GM19043 (cell line): ENCODE measurements at regions not wholly inside any gene's neighbourhood (a gene's known extent, or its start where the extent isn't known, plus 50 kb on each side); places are given as distances from the start of the nearest gene placed in this dataset.
"Not testable (repeated sequence)": the region's sequence is repeated elsewhere in the genome, so short reads cannot be mapped to it uniquely, and the experiment has no call there.

Experiments used
- ATAC-seq: cut with Tn5 transposase; IDR thresholded peaks from one replicate; pipeline ENCODE4 v1.9.1; 2021; ENCODE audit warnings: low read depth; ENCODE audit not compliant: unreplicated experiment

DNA sequence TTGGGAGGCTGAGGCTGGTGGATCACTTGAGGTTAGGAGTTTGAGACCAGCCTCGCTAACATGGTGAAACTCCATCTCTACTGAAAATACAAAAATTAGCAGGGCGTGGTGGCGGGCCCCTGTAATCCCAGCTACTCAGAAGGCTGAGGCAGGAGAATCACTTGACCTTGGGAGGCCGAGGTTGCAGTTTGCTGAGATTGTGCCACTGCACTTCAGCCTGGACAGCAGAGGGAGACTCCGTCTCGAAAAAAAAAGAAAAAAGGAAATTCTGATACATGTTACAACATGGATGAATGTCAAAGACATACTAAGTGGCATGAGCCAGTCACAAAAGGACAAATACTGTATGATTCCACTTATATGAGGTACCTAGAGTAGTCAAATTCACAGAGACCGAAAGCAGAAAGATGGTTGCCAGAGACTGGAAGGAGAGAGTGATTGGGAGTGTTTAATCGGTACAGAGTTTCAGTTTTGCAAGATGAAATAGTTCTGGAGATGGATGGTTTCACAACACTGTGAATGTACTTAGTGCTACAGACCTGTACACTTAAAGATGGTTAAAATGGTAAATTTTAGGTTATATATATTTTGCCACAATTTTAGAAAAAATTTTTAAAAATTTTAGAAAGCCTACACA, 92.3 kb downstream of the BLID start:
- ATAC-seq = no peak

DNA sequence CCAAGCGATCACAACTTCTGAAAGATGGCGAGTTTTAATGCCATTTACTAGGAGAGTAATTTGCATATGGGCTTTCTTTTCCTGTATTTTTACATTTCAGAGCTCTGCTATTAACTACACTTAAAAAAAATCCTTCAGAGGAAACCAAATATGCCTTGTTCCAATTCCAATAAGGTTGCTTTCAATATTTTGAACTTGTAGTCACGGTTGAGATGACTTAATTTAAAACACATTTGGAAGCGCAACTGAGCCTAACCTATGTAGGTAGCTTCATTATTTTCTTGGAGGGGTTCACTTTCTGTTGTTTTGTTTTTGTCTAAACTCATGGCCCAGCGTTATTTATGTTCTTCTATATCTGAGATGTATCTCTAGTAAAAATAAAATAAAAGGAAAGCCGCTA, 93.4 kb downstream of the BLID start:
- ATAC-seq = no peak

DNA sequence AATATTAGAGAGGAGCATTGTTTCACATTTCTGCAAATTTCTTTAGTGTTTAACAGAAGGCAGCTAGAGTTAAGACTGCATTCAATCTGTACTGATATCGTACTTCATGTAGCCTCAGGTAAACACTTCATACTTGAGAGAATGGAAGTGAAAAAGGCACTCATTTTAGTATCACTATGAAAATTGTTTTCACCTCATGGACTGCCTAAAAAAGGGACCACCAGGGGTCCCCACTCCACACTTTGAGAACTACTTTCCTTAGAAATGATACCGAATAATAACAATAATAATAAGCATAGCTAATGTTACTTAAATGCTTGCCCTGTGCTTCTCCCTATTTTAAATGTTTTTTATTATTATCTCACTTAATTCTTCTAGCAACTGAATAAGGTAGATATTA, 95.1 kb downstream of the BLID start:
- ATAC-seq = no peak

DNA sequence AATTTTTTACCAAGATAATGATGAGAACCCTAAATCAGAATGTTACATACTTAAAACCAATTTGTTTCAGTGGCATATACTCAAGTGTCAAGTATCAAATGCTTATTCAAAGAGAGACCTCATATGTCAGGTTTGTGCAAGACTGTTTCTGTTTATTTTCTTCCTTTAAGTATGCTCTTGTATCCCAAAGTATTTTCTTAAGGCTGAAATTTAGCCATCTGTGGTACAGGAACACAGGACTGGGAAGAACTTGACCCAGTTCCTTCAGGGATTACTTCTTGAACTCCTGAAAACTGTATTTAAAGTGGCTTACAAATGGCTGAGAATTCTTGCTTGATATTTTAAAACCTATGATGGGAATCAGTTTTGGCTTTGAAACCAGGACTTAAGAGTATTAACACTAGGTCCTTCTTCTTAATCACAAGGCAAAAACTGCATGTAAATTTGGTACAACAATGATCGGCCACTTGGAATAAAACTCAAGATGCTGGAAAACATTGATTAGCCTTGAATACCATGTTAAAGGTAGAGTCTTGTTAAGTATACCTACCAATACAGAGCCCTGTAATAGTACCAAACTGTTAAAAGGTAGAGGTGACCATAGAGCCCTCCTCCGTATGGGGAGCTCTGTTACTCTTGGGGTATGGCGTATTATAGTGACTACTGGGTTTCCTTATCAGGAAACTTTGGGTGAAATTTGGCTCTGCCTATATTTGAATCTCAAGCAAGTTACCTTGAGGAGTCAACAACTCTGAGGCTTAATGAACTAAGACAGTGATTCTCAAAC, 95.9 kb downstream of the BLID start:
- ATAC-seq = no peak

DNA sequence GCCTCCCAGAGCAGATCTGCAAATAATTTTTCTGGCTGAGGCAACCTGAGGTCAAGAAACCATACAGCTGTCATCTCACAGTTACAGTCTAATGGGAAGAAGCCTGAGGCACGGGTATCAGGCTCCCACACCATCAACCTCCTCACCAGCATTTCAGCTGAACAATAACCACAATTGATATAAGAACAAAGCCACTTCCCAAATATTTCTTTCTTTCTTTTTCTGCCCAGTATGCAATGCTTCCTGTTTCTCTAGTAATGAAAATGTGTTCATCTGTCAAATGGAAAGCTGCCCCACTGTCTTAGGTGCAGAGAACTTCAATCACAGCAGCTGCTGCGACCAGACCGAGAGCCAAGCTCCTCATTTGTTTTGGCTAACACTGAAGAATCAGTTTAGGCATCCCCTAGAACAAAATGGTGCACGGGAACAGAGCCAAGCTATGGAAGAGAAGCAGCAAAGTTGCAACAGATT, 108.4 kb downstream of the BLID start:
- no peak for ATAC-seq

DNA sequence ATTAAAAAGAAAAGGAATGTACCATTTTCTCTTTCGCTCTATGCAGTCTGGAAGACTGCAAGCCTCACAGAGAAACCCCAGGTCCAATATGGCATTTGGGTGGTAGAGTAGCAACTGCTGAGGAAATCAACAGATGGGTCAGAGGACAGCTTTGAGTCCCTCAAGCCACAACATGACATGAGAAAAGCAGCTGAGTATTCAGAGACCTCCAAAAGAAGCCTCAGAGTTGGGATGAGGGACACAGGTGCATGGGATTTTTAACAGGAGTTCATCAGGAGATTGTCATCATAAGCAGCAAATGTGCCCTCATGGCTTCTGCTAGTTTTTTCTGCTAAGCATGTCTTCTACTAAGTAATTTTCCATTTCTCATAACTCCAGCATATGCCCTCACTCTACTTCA, 111.6 kb downstream of the BLID start:
- ATAC-seq = no peak

DNA sequence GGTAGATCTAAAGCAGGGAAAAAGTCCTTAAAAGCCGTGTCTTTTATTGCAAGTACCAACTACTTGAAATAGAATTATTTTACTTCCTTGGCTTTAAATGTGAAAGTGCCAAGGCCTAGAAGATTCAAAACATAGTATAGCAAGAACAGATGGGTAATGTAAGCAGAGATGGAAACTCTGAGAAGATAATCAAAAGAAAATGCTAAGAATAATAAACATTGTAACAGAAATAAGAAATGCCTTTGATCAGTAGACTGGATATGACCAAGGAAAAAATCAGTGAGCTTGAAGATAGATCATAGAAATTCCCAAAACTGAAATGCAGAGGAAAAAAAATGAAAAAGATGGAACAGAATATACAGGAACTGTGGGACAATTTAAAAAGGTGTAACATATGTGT, 113.1 kb downstream of the BLID start:
- ATAC-seq = no peak

DNA sequence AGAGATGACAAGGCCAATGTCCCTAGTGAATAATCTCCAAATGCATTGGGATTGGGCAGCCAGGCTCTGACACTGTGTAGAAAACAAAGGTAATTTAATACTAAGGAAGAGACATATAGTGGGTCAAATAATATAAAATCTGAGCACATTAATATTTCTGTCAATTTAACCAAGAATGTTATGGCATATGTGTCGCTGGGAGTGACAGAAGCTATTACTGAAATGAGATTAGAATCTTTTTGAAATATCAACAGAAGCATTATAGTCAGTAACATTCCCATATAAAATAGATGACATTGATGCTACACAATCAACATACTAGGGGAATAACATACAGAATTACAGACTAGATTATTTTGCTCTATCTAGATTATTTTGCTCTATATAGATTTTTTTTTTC, 114.0 kb downstream of the BLID start:
- ATAC-seq = no peak

DNA sequence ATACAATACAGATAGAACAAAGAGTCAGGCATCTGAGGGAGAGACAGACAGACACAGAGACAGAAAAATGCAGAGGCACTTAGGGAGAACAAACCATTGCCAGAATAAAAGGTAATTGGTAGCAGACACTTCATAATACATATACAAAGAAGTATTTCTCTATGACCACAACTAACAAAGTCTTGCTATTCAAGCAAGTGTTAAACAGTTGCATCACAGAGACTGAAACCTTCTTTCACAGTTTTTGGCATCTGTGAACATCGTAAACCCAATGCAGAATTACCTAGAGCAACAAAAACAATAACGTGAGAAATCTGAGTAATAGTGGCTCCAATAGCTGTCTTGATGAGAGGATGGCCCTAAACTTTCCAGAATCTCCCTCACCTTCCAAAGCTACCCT, 116.4 kb downstream of the BLID start:
- ATAC-seq = no peak

DNA sequence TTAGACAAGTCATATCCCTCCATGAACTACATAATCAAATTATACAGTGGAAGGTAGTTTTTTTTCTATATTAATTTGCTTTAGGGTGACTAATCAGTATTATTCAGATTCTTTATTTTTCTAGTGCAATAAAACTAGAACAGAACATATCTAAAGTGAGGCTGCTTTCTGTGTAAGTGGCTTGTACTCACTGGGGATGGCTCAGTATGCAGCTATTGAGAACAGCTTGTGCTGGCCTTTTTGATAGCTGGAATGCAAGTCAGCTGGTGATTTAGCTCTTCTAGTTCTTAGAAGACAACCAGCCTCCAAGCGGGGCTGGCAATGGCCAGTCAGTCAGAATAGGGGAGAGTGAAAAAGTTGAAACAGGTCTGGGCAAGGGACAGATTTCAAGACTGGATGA, 119.4 kb downstream of the BLID start:
- no peak for ATAC-seq

DNA sequence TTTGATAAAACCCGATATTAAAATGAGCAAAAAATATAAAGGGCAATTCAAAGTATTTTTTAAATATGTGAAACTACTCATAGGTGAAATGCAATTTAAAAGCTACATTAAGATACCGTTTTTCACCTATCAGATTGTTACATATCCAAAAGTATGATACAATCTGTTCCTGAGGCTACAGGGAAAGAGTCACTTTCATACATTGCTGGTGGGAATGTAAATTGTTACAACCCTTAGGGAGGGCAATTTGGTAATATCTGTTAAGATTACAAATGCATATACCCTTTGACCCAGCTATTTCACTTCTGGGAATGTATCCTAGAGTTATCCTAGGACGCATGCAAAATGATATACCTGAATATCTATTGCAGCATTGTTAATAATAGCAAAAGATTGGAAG, 132.1 kb downstream of the BLID start:
- ATAC-seq = no peak

DNA sequence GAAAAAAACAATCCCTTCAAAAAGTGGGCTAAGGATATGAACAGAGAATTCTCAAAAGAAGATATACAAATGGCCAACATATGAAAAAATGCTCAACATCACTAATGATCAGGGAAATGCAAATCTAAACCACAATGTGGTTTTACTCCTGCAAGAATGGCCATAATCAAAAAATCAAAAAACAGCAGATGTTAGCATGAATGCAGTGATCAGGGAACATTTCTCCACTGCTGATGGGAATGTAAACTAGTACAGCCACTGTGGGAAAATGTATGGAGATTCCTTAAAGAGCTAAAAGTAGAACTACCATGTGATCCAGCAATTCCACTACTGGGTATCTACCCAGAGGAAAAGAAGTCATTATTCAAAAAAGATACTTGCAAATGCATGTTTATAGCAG, 138.1 kb downstream of the BLID start:
- ATAC-seq = not testable (repeated sequence)

DNA sequence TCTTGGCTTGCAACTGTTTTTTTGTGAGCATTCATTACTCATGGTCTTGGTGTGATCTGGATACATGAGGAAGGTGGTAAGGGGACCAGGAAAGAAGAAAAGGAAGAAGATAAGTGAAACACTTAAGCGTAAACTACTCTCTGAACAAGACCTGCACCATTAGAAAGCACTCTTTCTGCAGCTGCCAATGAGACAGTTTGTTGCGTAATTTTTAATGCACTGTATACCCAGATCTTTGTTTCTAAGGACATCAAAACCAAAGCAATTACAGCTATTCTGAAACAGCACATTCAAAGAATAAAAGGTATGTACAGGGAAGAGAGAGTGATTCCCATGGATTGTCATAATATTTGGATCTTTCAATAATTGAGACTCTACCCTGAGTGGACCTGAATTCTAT, 147.4 kb downstream of the BLID start:
- ATAC-seq = no peak

DNA sequence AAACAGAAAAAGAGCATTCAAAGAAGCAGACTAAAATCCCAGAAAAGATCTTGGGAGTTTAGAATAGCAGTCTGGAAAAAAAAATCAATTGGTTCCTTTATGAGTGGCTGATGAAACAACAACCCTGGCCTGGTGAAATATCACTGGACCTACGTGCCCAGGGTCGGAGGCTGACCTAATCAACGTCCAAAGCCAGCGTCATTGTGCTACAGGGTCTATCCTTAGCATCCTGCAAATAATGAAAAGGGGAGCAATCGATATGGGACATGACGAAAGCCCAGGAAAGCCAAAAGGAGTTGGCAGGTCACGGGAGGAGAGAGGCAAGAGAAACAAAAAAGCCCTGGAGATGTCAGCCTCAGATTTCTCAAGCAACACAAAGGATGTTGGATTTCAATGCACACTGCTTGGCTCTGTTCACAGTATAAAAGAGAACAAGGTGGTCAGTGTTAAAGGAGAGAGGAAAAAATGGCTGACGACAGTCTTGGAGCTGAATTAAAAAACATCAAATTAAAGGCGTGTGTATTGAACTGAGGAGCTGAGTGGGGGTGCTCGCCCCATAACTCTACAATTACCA, 148.8 kb downstream of the BLID start:
- no peak for ATAC-seq

DNA sequence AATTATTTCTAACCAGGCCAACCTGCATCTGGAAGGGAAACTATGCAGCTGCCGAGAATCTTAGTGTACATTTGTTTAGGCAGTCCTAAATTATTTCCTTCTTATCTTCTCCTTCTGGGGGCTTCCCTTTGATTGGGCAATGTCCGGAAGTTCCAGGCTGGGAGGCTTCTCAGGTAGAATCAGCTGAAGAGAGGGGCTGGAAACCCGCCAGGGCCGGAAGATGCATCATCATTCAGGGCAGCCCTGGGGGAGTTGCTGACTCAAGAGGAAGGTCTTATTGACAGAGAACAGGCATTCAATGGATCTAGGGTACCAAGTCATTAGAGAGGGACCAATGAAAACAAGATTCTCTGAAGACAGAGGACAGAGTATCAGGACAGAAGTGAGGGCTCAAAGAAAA, 150.7 kb downstream of the BLID start:
- ATAC-seq = no peak

DNA sequence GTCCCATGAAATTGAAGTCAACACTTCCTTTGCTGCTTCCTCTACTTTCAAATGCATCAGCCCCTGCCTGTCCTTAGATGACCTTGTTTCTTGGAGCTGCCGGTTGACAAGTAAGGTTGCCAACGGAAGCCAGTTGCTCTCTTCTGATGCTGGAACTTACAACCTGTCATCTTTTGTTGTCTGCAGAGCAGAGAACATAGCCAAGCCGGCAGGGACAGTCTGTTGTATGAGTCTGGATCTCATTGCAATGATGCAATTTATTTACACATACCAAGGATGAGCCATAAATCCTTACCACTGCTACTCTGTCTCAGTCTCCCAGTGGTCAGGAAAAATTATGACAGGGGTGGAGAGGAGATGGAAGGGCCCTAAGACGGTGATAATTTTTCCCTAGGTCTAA, 151.4 kb downstream of the BLID start:
- no peak for ATAC-seq

DNA sequence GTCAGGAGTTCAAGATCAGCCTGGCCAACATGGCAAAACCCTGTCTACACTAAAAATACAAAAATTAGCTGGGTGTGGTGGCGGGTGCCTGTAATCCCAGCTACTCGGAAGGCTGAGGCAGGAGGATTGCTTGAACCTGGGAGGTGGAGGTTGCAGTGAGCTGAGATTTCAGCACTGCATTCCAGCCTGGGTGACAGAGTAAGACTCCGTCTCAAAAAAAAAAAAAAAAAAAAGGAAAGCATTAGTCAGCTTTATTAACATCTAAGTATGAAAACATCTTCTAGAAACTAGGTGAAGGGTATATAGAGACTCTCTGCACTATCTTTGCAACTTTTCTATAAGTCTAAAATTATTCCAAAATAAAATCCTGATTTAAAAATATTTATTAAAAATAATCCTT, 152.2 kb downstream of the BLID start:
- ATAC-seq = not testable (repeated sequence)

DNA sequence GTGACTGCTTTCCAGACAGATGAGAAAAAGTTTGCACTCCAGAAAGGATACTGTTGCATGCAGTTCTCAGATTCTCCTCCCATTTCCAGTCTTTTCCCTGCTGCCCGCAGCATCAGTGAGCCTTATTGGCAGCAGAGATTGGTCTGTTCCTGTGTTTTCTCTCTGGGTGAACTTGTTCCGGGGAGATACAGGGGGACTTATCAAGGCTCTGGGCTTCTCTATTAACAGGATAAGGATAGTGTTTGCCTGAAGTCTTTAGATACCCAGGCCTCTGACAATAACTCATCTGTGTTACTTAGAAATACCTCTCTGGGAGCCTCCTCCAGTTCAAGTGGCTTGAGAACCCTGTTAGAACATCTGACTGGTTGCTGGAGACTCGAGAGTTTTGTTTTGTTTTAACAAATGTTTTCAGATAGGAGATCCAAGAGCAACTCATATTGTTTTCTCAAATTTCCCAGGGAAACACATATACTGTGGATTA, 154.7 kb downstream of the BLID start:
- ATAC-seq = no peak

DNA sequence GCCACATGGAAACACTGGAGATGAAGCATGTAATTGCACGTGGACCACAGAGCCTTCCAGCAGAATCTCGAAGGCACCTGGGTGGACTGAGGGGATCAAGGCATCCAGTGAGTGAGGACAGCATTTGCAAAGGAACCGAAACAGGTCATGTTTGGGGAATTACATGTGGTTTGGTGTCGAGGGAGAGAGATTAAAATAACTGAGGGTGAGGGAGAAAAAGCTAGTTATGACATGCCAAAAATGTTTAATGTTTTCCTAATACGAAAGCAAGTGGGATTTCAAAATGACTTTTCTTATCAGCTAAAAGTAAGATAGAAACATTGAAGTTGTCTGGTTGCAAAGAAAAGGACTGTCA, 157.1 kb downstream of the BLID start:
- no peak for ATAC-seq

DNA sequence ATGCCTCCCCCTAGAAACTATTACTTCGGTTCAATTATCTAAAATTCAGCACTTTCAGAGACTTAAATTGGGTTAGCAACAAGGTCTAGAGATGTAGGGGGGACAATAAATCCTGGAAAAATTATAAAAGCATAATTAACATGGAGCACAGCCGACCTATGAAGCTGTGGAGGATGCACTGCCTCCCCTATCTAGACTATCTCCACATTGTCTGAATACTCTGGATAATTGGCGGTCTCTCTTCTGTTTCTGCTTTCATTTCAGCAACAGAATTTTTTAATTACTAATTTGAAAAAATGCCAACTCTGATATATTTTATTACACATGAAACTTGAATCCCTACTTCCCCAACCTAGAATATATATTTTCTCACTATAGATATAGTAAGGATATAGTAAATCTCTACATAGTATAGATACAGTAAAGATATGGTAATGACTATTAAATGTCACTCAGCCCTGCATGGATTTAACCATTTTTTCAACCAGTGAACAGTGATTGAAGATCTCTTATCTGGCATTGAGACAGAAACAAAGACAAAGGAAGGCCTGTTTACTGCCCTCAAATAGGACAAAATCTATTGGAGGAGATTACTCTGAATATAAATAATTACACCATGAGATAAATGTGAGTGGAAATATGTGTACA, 157.6 kb downstream of the BLID start:
- ATAC-seq = no peak

DNA sequence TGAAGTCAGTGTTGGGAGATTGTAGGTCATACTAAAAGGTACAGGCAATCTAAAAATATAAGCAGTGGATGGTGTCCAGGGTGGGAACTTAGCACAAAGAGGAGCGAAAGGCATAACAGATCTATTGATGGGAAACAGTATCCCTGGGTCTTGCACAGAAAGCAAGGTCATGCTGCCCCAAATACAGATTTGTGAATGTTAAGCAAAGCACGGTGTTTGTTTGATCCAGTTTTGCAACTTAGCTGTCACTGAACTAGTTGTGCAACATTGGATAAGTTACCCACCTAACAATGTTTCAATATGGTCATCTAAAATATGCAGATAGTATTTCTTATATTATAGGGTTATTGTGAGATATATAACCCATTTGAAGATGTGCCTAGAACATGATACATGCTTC, 162.9 kb downstream of the BLID start:
- ATAC-seq = no peak
